Islet precursor cell (in vitro differentiated cells): ENCODE measurements at regions not wholly inside any gene's neighbourhood (a gene's known extent, or its start where the extent isn't known, plus 50 kb on each side); places are given as distances from the start of the nearest gene placed in this dataset.
A peak's percentile ranks its signal among the peaks of the same experiment; 100 is the strongest.

Experiments
- DNase-seq: peaks from one replicate; pipeline ENCODE4 v3.0.0-alpha.2; 2018

- peak; percentile 72 for DNase-seq
Observed at GRCh38 chr9:89234205-89235067, 55.8 kb upstream of the SHC3 start.

- DNase-seq = no peak
Observed at GRCh38 chr9:89236955-89237573, 58.4 kb upstream of the SHC3 start.

- no peak for DNase-seq
Observed at GRCh38 chr9:89238424-89238823, 59.8 kb upstream of the SHC3 start.

GRCh38 chr9:89243296-89244061, 64.9 kb upstream of the SHC3 start:
- no peak for DNase-seq

- no peak for DNase-seq
Observed at GRCh38 chr9:89246840-89247239, 64.2 kb upstream of the CKS2 start.

- DNase-seq = peak; percentile 77
Observed at GRCh38 chr9:89247431-89248353, 63.3 kb upstream of the CKS2 start.

GRCh38 chr9:89249001-89249400, 62.0 kb upstream of the CKS2 start:
- DNase-seq = no peak

GRCh38 chr9:89252651-89253267, 58.2 kb upstream of the CKS2 start:
- DNase-seq = no peak

GRCh38 chr9:89254058-89254772, 56.8 kb upstream of the CKS2 start:
- DNase-seq = no peak

GRCh38 chr9:89254773-89255125, 56.2 kb upstream of the CKS2 start:
- no peak for DNase-seq

GRCh38 chr9:89256225-89256624, 54.8 kb upstream of the CKS2 start:
- no peak for DNase-seq

GRCh38 chr9:89256642-89257041, 54.4 kb upstream of the CKS2 start:
- no peak for DNase-seq

GRCh38 chr9:89260525-89260924, 50.5 kb upstream of the CKS2 start:
- peak; percentile 2 for DNase-seq
